ENCODE measurements at regions not wholly inside any gene's neighbourhood (a gene's known extent, or its start where the extent isn't known, plus 50 kb on each side); places are given as distances from the start of the nearest gene placed in this dataset.
A peak's percentile ranks its signal among the peaks of the same experiment; 100 is the strongest.

GRCh38 chr1:108051631-108052377 is 86.8 kb upstream of the VAV3 start:
- H3K4me3 ChIP-seq (replicated peaks in 1 of 3), result no peak overlapping the region
- intact Hi-C loops (cut with DNase I), result no loop called here
- H3K9me3 ChIP-seq, result no peaks in the 10 kb centered on the region
- TF ChIP-seq CTCF (IDR thresholded peaks at IDR 0.05) (no peak), POLR2A (IDR thresholded peaks at IDR 0.05) (no peak)
- no peak for DNase-seq
- no peak overlapping the region for H3K27ac ChIP-seq
- WGBS, 2 donors, result 53 to 56% methylated on average over 8 of the region's 8 CpGs
- no peaks in the 10 kb centered on the region for H3K36me3 ChIP-seq
- H3K27me3 ChIP-seq, result no peaks in the 10 kb centered on the region
- H3K4me1 ChIP-seq, result peaks cover 0 to 14% of the 10 kb centered on the region in 2 donors

GRCh38 chr1:108050911-108051629 is 86.1 kb upstream of the VAV3 start:
- no peak for TF ChIP-seq CTCF (IDR thresholded peaks at IDR 0.05)
- H3K4me1 ChIP-seq, result peaks cover 0 to 14% of the 10 kb centered on the region in 2 donors
- DNase-seq, result no peak
- H3K36me3 ChIP-seq, result no peaks in the 10 kb centered on the region
- H3K27ac ChIP-seq, result no peak overlapping the region
- intact Hi-C loops (cut with DNase I), result no loop called here
- WGBS, 2 donors, result 53 to 70% methylated on average over 5 of the region's 5 CpGs
- no peaks in the 10 kb centered on the region for H3K27me3 ChIP-seq
- no peak overlapping the region for H3K4me3 ChIP-seq (replicated peaks in 1 of 3)
- H3K9me3 ChIP-seq, result no peaks in the 10 kb centered on the region

- Histone ChIP-seq H3K36me3 (no peaks in the 10 kb centered on the region), H3K9me3 (no peaks in the 10 kb centered on the region), H3K4me1 (peaks cover 0 to 14% of the 10 kb centered on the region in 2 donors), H3K4me3 (replicated peaks in 1 of 3) (no peak overlapping the region), H3K27ac (no peak overlapping the region), H3K27me3 (no peaks in the 10 kb centered on the region)
- intact Hi-C loops (cut with DNase I), result no loop called here
- WGBS, 2 donors, result 80 to 84% methylated on average over 5 of the region's 5 CpGs
- no peak for TF ChIP-seq POLR2A (IDR thresholded peaks at IDR 0.05)
- TF ChIP-seq CTCF (IDR thresholded peaks at IDR 0.05), result no peak
- DNase-seq, result no peak
Observed at GRCh38 chr1:108050158-108050557, 85.2 kb upstream of the VAV3 start.

GRCh38 chr1:108049178-108049819 is 84.3 kb upstream of the VAV3 start:
- Histone ChIP-seq H3K4me1 (peaks cover 0 to 14% of the 10 kb centered on the region in 2 donors), H3K36me3 (no peaks in the 10 kb centered on the region), H3K27ac (no peak overlapping the region), H3K4me3 (replicated peaks in 1 of 3) (no peak overlapping the region), H3K9me3 (no peaks in the 10 kb centered on the region), H3K27me3 (no peaks in the 10 kb centered on the region)
- TF ChIP-seq CTCF (IDR thresholded peaks at IDR 0.05) (peak in 2 of 6 experiments; percentile 10 to 37), POLR2A (IDR thresholded peaks at IDR 0.05) (no peak)
- intact Hi-C loops (cut with DNase I), result no loop called here
- peak; percentile 8 to 9 for DNase-seq
- WGBS, 2 donors, result 61% methylated on average over 6 of the region's 6 CpGs

Data from thyroid gland (tissue), 4 donors.